HFFc6 (cell line): ENCODE measurements at regions not wholly inside any gene's neighbourhood (a gene's known extent, or its start where the extent isn't known, plus 50 kb on each side); places are given as distances from the start of the nearest gene placed in this dataset.

Experiments used
- DNase-seq: peaks from one replicate; pipeline ENCODE4 v3.0.0-alpha.2; 2018
- H3K27ac Mint-ChIP-seq: 2 replicates; pipeline ENCODE4 v1.8.0; 2020; ENCODE audit warnings: mild to moderate bottlenecking, mixed read lengths
- H3K27me3 Mint-ChIP-seq: 2 replicates; pipeline ENCODE4 v1.8.0; 2021; ENCODE audit warnings: mild to moderate bottlenecking, moderate library complexity, mixed read lengths; ENCODE audit not compliant: insufficient read depth
- H3K36me3 Mint-ChIP-seq: 2 replicates; pipeline ENCODE4 v1.8.0; 2021; ENCODE audit warnings: low read depth, mixed read lengths
- H3K4me1 Mint-ChIP-seq: 2 replicates; pipeline ENCODE4 v1.8.0; 2020; ENCODE audit warnings: low read depth, mixed read lengths
- H3K4me3 Mint-ChIP-seq: 2 replicates; pipeline ENCODE4 v1.8.0; 2020; ENCODE audit warnings: mild to moderate bottlenecking, moderate library complexity, mixed read lengths
- H3K9me3 Mint-ChIP-seq: 2 replicates; pipeline ENCODE4 v1.8.0; 2020; ENCODE audit warnings: mild to moderate bottlenecking, mixed read lengths
- CTCF ChIP-seq: fragments of 200-600 bp; sonication (generic); IDR thresholded peaks from 2 replicates; pipeline ENCODE4 v1.5.0; 2021; ENCODE audit warnings: antibody characterized with exemption, mild to moderate bottlenecking

GRCh38 chr21:41605178-41605933 is 97.4 kb upstream of the TMPRSS2 start:
- Mint-ChIP-seq H3K9me3 (no peaks in the 10 kb centered on the region), H3K4me3 (no peak overlapping the region), H3K27ac (no peak overlapping the region), H3K36me3 (no peaks in the 10 kb centered on the region), H3K27me3 (peaks cover 6% of the 10 kb centered on the region), H3K4me1 (peaks cover 15% of the 10 kb centered on the region)
- TF ChIP-seq CTCF, result no peak
- DNase-seq, result no peak

GRCh38 chr21:41604583-41605041 is 96.7 kb upstream of the TMPRSS2 start:
- H3K9me3 Mint-ChIP-seq, result no peaks in the 10 kb centered on the region
- peaks cover 15% of the 10 kb centered on the region for H3K4me1 Mint-ChIP-seq
- H3K4me3 Mint-ChIP-seq, result no peak overlapping the region
- no peak for TF ChIP-seq CTCF
- no peak for DNase-seq
- peaks cover 7% of the 10 kb centered on the region for H3K27me3 Mint-ChIP-seq
- no peak overlapping the region for H3K27ac Mint-ChIP-seq
- no peaks in the 10 kb centered on the region for H3K36me3 Mint-ChIP-seq

- no peak for DNase-seq
- Mint-ChIP-seq H3K4me1 (peaks cover 15% of the 10 kb centered on the region), H3K27ac (no peak overlapping the region), H3K36me3 (no peaks in the 10 kb centered on the region), H3K9me3 (no peaks in the 10 kb centered on the region), H3K27me3 (peaks cover 7% of the 10 kb centered on the region), H3K4me3 (no peak overlapping the region)
- no peak for TF ChIP-seq CTCF
Observed at GRCh38 chr21:41603476-41603875, 95.5 kb upstream of the TMPRSS2 start.

GRCh38 chr21:41602531-41602930 is 94.6 kb upstream of the TMPRSS2 start:
- no peaks in the 10 kb centered on the region for H3K36me3 Mint-ChIP-seq
- DNase-seq, result no peak
- H3K9me3 Mint-ChIP-seq, result no peaks in the 10 kb centered on the region
- H3K27me3 Mint-ChIP-seq, result peaks cover 9% of the 10 kb centered on the region
- no peak for TF ChIP-seq CTCF
- H3K4me3 Mint-ChIP-seq, result no peak overlapping the region
- no peak overlapping the region for H3K27ac Mint-ChIP-seq
- peaks cover 15% of the 10 kb centered on the region for H3K4me1 Mint-ChIP-seq

- no peaks in the 10 kb centered on the region for H3K36me3 Mint-ChIP-seq
- H3K27me3 Mint-ChIP-seq, result peaks cover 9% of the 10 kb centered on the region
- no peak overlapping the region for H3K27ac Mint-ChIP-seq
- H3K9me3 Mint-ChIP-seq, result no peaks in the 10 kb centered on the region
- no peak for TF ChIP-seq CTCF
- H3K4me3 Mint-ChIP-seq, result no peak overlapping the region
- peak; percentile 16 for DNase-seq
- H3K4me1 Mint-ChIP-seq, result peaks cover 15% of the 10 kb centered on the region
Observed at GRCh38 chr21:41601573-41602368, 93.8 kb upstream of the TMPRSS2 start.
